Panc1 (cell line): ENCODE measurements at regions not wholly inside any gene's neighbourhood (a gene's known extent, or its start where the extent isn't known, plus 50 kb on each side); places are given as distances from the start of the nearest gene placed in this dataset.

ENCODE experiments used
- ATAC-seq: fragments of 200-7000 bp; cut with Tn5 transposase; 2 replicates; pipeline ENCODE4 v1.9.1; 2020; ENCODE audit warnings: mild to moderate bottlenecking, moderate library complexity
- BruUV-seq: library from RNA; stranded (reverse); fragments of 400-500 nt; replicated peaks from 2 replicates; lab custom pipeline; 2021; lab: Mats Ljungman, UMichigan
- CTCF ChIA-PET: fragments of 300-600 bp; sonication (Branson Sonifier 250); formaldehyde crosslinking; loops from one replicate; lab custom pipeline; 2022; ENCODE audit warnings: antibody characterized with exemption; lab: Charles Lee
- POLR2A ChIA-PET: fragments of 300-600 bp; sonication (Branson Sonifier 250); formaldehyde crosslinking; loops from one replicate; lab custom pipeline; 2022; ENCODE audit warnings: antibody characterized with exemption; lab: Charles Lee
- DNase-seq: peaks from one replicate; pipeline ENCODE4 v3.0.0-alpha.2; 2010; ENCODE audit warnings: low read depth, low spot score
- H3K27ac ChIP-seq: 2 replicates; pipeline ENCODE4 v1.5.1; 2011; ENCODE audit warnings: mild to moderate bottlenecking, low read length, inconsistent platforms
- H3K27me3 ChIP-seq: fragments of 200-500 bp; sonication (Bioruptor generic); 2 replicates; pipeline ENCODE4 v1.6.0; 2014; ENCODE audit warnings: low read length, inconsistent platforms; ENCODE audit not compliant: control insufficient read depth, insufficient read depth
- H3K36me3 ChIP-seq: fragments of 200-500 bp; sonication (Bioruptor generic); 2 replicates; pipeline ENCODE4 v1.5.1; 2014; ENCODE audit warnings: inconsistent platforms, mild to moderate bottlenecking, low read length, moderate library complexity; ENCODE audit not compliant: control insufficient read depth, insufficient read depth
- H3K4me1 ChIP-seq: 2 replicates; pipeline ENCODE4 v1.5.1; 2011; ENCODE audit warnings: inconsistent platforms, mild to moderate bottlenecking, low read length, moderate library complexity; ENCODE audit not compliant: control insufficient read depth, insufficient read depth
- H3K4me3 ChIP-seq, 2 experiments: 2 replicates each; pipeline ENCODE4 v1.5.1; 2011 to 2012; ENCODE audit warnings: low read depth in 2 of 2, low read length in 2 of 2, mild to moderate bottlenecking in 2 of 2, inconsistent platforms in 1 of 2, moderate library complexity in 1 of 2
- H3K9me3 ChIP-seq: fragments of 200-500 bp; sonication (Bioruptor generic); 2 replicates; pipeline ENCODE4 v1.5.1; 2014; ENCODE audit warnings: low read depth, mild to moderate bottlenecking, inconsistent platforms, low read length, moderate library complexity; ENCODE audit not compliant: control insufficient read depth, insufficient read depth
- POLR2AphosphoS5 ChIP-seq: IDR thresholded peaks from 2 replicates; pipeline ENCODE4 v1.6.1; 2012; ENCODE audit warnings: mild to moderate bottlenecking, low read depth, low read length, moderate library complexity
- SIN3A ChIP-seq: IDR thresholded peaks from 2 replicates; pipeline ENCODE4 v1.6.1; 2012; ENCODE audit warnings: low read depth, mild to moderate bottlenecking, low read length, moderate library complexity, borderline replicate concordance; ENCODE audit not compliant: insufficient read depth
- TCF7L2 ChIP-seq: IDR thresholded peaks from 2 replicates; pipeline ENCODE4 v1.6.1; 2011; ENCODE audit warnings: mild to moderate bottlenecking, low read depth, low read length, inconsistent platforms
- in situ Hi-C: cut with HindIII; loops from 2 replicates; pipeline ENCODE4 v1.10.0; 2016; ENCODE audit warnings: low sequenced_read_pairs, low pct_unique_long_range_greater_than_20kb
- intact Hi-C: fragments of 100-400 bp; cut with micrococcal nuclease; formaldehyde crosslinking; loops from one replicate; pipeline ENCODE4 v1.10.0; 2022; ENCODE audit not compliant: unreplicated experiment
- TF ChIP-seq, protein P1 (sequence below), 2 experiments: IDR thresholded peaks; 2 replicates each; pipeline ENCODE4 v1.6.1; 2011 to 2012; ENCODE audit warnings: low read depth in 2 of 2, control low read depth in 1 of 2, low read length in 1 of 2, mild to moderate bottlenecking in 1 of 2, moderate library complexity in 1 of 2; ENCODE audit not compliant: insufficient read depth in 1 of 2
- TF ChIP-seq, protein P2 (sequence below): fragments of 450-650 bp; IDR thresholded peaks from 2 replicates; pipeline ENCODE4 v1.5.1; 2017; ENCODE audit warnings: mild to moderate bottlenecking

DNA sequence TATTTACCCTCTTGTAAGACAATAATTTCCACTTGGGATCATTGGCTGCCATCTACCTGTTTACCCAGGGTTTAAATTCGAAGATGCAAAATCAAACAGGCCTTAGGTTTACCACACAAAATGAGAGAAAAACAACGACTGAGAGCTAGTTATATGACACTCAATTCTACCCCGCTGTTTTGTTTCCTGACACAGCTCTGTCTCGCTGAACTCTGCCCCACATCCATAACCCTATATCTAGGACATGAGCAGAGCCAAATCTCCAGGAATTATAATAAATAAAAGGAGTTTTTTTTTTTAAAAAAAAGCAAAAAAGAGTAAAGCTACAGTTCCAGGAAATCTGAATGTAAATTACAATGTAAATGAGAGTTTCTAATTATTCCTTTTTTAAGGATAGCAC lies 165.4 kb upstream of the NR2F2 start:
- CTCF ChIA-PET = no interaction called here
- no peaks in the 10 kb centered on the region for H3K27me3 ChIP-seq
- no peak overlapping the region for H3K27ac ChIP-seq
- H3K36me3 ChIP-seq = no peaks in the 10 kb centered on the region
- no peak for DNase-seq
- intact Hi-C loops (no loop called here), in situ Hi-C loops (no loop called here)
- no peak overlapping the region for H3K4me3 ChIP-seq
- BruUV-seq = no TSS peak
- H3K4me1 ChIP-seq = no peaks in the 10 kb centered on the region
- no peak for ATAC-seq
- TF ChIP-seq POLR2AphosphoS5 (no peak), SIN3A (no peak), TCF7L2 (no peak)
- TF ChIP-seq, protein P1, sequence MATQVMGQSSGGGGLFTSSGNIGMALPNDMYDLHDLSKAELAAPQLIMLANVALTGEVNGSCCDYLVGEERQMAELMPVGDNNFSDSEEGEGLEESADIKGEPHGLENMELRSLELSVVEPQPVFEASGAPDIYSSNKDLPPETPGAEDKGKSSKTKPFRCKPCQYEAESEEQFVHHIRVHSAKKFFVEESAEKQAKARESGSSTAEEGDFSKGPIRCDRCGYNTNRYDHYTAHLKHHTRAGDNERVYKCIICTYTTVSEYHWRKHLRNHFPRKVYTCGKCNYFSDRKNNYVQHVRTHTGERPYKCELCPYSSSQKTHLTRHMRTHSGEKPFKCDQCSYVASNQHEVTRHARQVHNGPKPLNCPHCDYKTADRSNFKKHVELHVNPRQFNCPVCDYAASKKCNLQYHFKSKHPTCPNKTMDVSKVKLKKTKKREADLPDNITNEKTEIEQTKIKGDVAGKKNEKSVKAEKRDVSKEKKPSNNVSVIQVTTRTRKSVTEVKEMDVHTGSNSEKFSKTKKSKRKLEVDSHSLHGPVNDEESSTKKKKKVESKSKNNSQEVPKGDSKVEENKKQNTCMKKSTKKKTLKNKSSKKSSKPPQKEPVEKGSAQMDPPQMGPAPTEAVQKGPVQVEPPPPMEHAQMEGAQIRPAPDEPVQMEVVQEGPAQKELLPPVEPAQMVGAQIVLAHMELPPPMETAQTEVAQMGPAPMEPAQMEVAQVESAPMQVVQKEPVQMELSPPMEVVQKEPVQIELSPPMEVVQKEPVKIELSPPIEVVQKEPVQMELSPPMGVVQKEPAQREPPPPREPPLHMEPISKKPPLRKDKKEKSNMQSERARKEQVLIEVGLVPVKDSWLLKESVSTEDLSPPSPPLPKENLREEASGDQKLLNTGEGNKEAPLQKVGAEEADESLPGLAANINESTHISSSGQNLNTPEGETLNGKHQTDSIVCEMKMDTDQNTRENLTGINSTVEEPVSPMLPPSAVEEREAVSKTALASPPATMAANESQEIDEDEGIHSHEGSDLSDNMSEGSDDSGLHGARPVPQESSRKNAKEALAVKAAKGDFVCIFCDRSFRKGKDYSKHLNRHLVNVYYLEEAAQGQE (IDR thresholded peaks at IDR 0.05; ENCODE audit: insufficient read depth in 1 of 2, low read depth in 2 of 2, low read length in 1 of 2) = no peak
- TF ChIP-seq, protein P2, sequence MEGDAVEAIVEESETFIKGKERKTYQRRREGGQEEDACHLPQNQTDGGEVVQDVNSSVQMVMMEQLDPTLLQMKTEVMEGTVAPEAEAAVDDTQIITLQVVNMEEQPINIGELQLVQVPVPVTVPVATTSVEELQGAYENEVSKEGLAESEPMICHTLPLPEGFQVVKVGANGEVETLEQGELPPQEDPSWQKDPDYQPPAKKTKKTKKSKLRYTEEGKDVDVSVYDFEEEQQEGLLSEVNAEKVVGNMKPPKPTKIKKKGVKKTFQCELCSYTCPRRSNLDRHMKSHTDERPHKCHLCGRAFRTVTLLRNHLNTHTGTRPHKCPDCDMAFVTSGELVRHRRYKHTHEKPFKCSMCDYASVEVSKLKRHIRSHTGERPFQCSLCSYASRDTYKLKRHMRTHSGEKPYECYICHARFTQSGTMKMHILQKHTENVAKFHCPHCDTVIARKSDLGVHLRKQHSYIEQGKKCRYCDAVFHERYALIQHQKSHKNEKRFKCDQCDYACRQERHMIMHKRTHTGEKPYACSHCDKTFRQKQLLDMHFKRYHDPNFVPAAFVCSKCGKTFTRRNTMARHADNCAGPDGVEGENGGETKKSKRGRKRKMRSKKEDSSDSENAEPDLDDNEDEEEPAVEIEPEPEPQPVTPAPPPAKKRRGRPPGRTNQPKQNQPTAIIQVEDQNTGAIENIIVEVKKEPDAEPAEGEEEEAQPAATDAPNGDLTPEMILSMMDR = no peak
- no peaks in the 10 kb centered on the region for H3K9me3 ChIP-seq
- POLR2A ChIA-PET = no interaction called here

DNA sequence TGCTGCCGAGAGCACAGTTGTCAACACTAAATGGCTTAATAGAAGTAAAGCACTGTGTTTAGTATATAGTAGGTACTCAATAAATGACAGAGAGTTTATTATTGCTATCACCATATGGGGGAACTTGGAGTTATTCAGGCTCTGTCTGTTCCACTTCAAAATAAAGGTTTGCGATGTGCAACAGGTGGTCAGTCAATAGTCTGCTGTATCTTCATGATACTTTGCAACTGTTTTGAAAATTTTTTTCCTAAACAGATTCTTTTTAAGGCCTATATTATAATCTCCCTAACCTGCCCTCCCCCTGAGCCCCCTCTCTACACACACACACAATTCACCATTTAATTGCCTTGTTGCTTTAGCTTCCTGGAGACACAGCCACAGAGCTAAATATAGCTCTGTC lies 164.7 kb upstream of the NR2F2 start:
- in situ Hi-C loops = no loop called here
- ATAC-seq (no peak), DNase-seq (no peak)
- no peak for TF ChIP-seq TCF7L2
- TF ChIP-seq, protein P2 = no peak
- no peak for TF ChIP-seq POLR2AphosphoS5
- TF ChIP-seq, protein P1 (IDR thresholded peaks at IDR 0.05; ENCODE audit: insufficient read depth in 1 of 2, low read depth in 2 of 2, low read length in 1 of 2) = no peak
- TF ChIP-seq SIN3A = no peak
- Histone ChIP-seq H3K4me3 (no peak overlapping the region), H3K9me3 (no peaks in the 10 kb centered on the region), H3K27me3 (no peaks in the 10 kb centered on the region), H3K27ac (no peak overlapping the region), H3K36me3 (no peaks in the 10 kb centered on the region), H3K4me1 (no peaks in the 10 kb centered on the region)
- intact Hi-C loops = no loop called here
- no TSS peak for BruUV-seq
- ChIA-PET POLR2A (no interaction called here), CTCF (no interaction called here)
